Lung (tissue), 11 donors: ENCODE measurements at regions not wholly inside any gene's neighbourhood (a gene's known extent, or its start where the extent isn't known, plus 50 kb on each side); places are given as distances from the start of the nearest gene placed in this dataset.
"Not testable (repeated sequence)": the region's sequence is repeated elsewhere in the genome, so short reads cannot be mapped to it uniquely, and the experiment has no call there.

Source experiments
- ATAC-seq: fragments of 200-7000 bp; cut with Tn5 transposase; one replicate; pipeline ENCODE4 v1.9.1; 2020; ENCODE audit warnings: moderate number of reproducible peaks; ENCODE audit not compliant: insufficient read depth, low FRiP score
- DNase-seq, 3 donors: peaks; one replicate each; pipeline ENCODE4 v3.0.0-alpha.2; 2013 to 2017
- H3K27ac ChIP-seq, 2 donors: one replicate each; pipeline ENCODE4 v1.5.1; 2013; ENCODE audit warnings: mild to moderate bottlenecking in 2 of 2, moderate library complexity in 2 of 2, control low read depth in 1 of 2, inconsistent platforms in 1 of 2, low read depth in 1 of 2, low read length in 1 of 2
- H3K27me3 ChIP-seq, 3 donors: one replicate each; pipeline ENCODE4 v1.5.1; 2013; ENCODE audit warnings: low read length in 2 of 3; ENCODE audit not compliant: control insufficient read depth in 3 of 3, insufficient read depth in 3 of 3
- H3K36me3 ChIP-seq, 4 donors: one replicate each; pipeline ENCODE4 v1.5.1; 2013; ENCODE audit warnings: low read length in 4 of 4, mild to moderate bottlenecking in 1 of 4, moderate library complexity in 1 of 4; ENCODE audit not compliant: control insufficient read depth in 4 of 4, insufficient read depth in 4 of 4
- H3K4me1 ChIP-seq, 5 donors: one replicate each; pipeline ENCODE4 v1.5.1; 2013; ENCODE audit warnings: low read length in 5 of 5, mild to moderate bottlenecking in 2 of 5, moderate library complexity in 1 of 5; ENCODE audit not compliant: control insufficient read depth in 5 of 5, insufficient read depth in 5 of 5
- H3K4me3 ChIP-seq: one replicate; pipeline ENCODE4 v1.5.1; 2013; ENCODE audit warnings: mild to moderate bottlenecking, control low read depth, moderate library complexity
- H3K9ac ChIP-seq, 2 donors: one replicate each; pipeline ENCODE4 v1.5.1; 2013; ENCODE audit warnings: low read length in 2 of 2, control low read depth in 1 of 2; ENCODE audit not compliant: insufficient read depth in 1 of 2
- H3K9me3 ChIP-seq, 4 donors: one replicate each; pipeline ENCODE4 v1.5.1; 2013; ENCODE audit warnings: low read length in 3 of 4, mild to moderate bottlenecking in 1 of 4, moderate library complexity in 1 of 4; ENCODE audit not compliant: control insufficient read depth in 4 of 4, insufficient read depth in 3 of 4
- CTCF ChIP-seq: IDR thresholded peaks from 2 replicates; pipeline ENCODE4 v1.5.1; 2012; ENCODE audit warnings: mild to moderate bottlenecking; ENCODE audit errors: control extremely low read depth, extremely low read depth
- WGBS, 2 donors: extraction: QIAGEN DNeasy Blood & Tissue Kit; methylation state at CpG; one replicate each; pipeline ENCODE4 v1.1.7; 2013; 5-methylcytosine and 5-hydroxymethylcytosine counted together
- donor health status: control.
- donor health status: control.
- donor health status: Bipolar disorder and iron deficiency.
- donor health status: healthy.
- donor health status: DM: yes; HTN: yes; CAD: no.

GRCh38 chr6:76495909-76496308 is 423.4 kb upstream of the IMPG1 start:
- no peaks in the 10 kb centered on the region for H3K27me3 ChIP-seq
- TF ChIP-seq CTCF, result no peak
- H3K9me3 ChIP-seq, result peaks cover 0 to 4% (median 2%) of the 10 kb centered on the region in 4 donors
- no peaks in the 10 kb centered on the region for H3K36me3 ChIP-seq
- no peak for DNase-seq
- no peak overlapping the region for H3K4me3 ChIP-seq
- no peak overlapping the region for H3K27ac ChIP-seq
- 89 to 97% methylated on average over 2 of the region's 2 CpGs for WGBS, 2 donors
- no peak overlapping the region for H3K9ac ChIP-seq
- ATAC-seq, result no peak
- H3K4me1 ChIP-seq, result no peaks in the 10 kb centered on the region

GRCh38 chr6:76491376-76491775 is 418.9 kb upstream of the IMPG1 start:
- not testable (repeated sequence) for H3K9ac ChIP-seq, ATAC-seq, DNase-seq, H3K27me3 ChIP-seq, H3K36me3 ChIP-seq, H3K4me3 ChIP-seq, H3K27ac ChIP-seq, H3K9me3 ChIP-seq, H3K4me1 ChIP-seq
- WGBS, 2 donors, result 53 to 88% methylated on average over 3 of the region's 3 CpGs

GRCh38 chr6:76490456-76490855 is 418.0 kb upstream of the IMPG1 start:
- ATAC-seq, result no peak
- H3K36me3 ChIP-seq, result no peaks in the 10 kb centered on the region
- no peak for TF ChIP-seq CTCF
- no peaks in the 10 kb centered on the region for H3K4me1 ChIP-seq
- no peak overlapping the region for H3K9ac ChIP-seq
- H3K27ac ChIP-seq, result no peak overlapping the region
- H3K9me3 ChIP-seq, result peaks cover 0 to 8% (median 4%) of the 10 kb centered on the region in 4 donors
- DNase-seq, result peak in 1 of 3 donors; percentile 8
- no peak overlapping the region for H3K4me3 ChIP-seq
- no peaks in the 10 kb centered on the region for H3K27me3 ChIP-seq

- no peak for ATAC-seq
- Histone ChIP-seq H3K4me1 (no peaks in the 10 kb centered on the region), H3K4me3 (no peak overlapping the region), H3K36me3 (no peaks in the 10 kb centered on the region), H3K9ac (no peak overlapping the region), H3K9me3 (peaks cover 0 to 5% (median 2%) of the 10 kb centered on the region in 4 donors), H3K27ac (no peak overlapping the region), H3K27me3 (no peaks in the 10 kb centered on the region)
- 44 to 55% methylated on average over 3 of the region's 3 CpGs for WGBS, 2 donors
- no peak for DNase-seq
- no peak for TF ChIP-seq CTCF
Observed at GRCh38 chr6:76481101-76481500, 408.6 kb upstream of the IMPG1 start.
